Stimulated activated CD4-positive, alpha-beta T cell treated with anti-CD3 and anti-CD28 coated beads, TNF-alpha, amount 100 ng/mL, for 1 hour (primary cell): ENCODE measurements at regions not wholly inside any gene's neighbourhood (a gene's known extent, or its start where the extent isn't known, plus 50 kb on each side); places are given as distances from the start of the nearest gene placed in this dataset.
"Not testable (repeated sequence)": the region's sequence is repeated elsewhere in the genome, so short reads cannot be mapped to it uniquely, and the experiment has no call there.

Experiments used
- DNase-seq, 3 donors: peaks; one replicate each; pipeline ENCODE4 v3.0.0-alpha.2; 2020; ENCODE audit warnings: low read depth in 3 of 3, low spot score in 1 of 3

GRCh38 chr12:97983796-97984195 lies 521.2 kb downstream of the RMST start:
- DNase-seq, result no peak

GRCh38 chr12:97984436-97984835 lies 521.8 kb downstream of the RMST start:
- DNase-seq, result no peak

- DNase-seq, result no peak
Observed at GRCh38 chr12:97984974-97985580, 522.5 kb downstream of the RMST start.

- DNase-seq, result no peak
Observed at GRCh38 chr12:97985834-97986233, 523.2 kb downstream of the RMST start.

- DNase-seq, result not testable (repeated sequence)
Observed at GRCh38 chr12:97988588-97988987, 526.0 kb downstream of the RMST start.

GRCh38 chr12:97989366-97989940 lies 525.9 kb upstream of the TMPO start:
- no peak for DNase-seq

GRCh38 chr12:97994746-97995484 lies 520.5 kb upstream of the TMPO start:
- no peak for DNase-seq

- DNase-seq, result no peak
Observed at GRCh38 chr12:97995559-97995958, 519.8 kb upstream of the TMPO start.

- no peak for DNase-seq
Observed at GRCh38 chr12:98001430-98001829, 514.0 kb upstream of the TMPO start.

GRCh38 chr12:98002887-98003493 lies 512.4 kb upstream of the TMPO start:
- DNase-seq, result no peak

- DNase-seq, result no peak
Observed at GRCh38 chr12:98007963-98008362, 507.4 kb upstream of the TMPO start.

- no peak for DNase-seq
Observed at GRCh38 chr12:98013560-98013959, 501.8 kb upstream of the TMPO start.

- DNase-seq, result no peak
Observed at GRCh38 chr12:98018836-98019235, 496.6 kb upstream of the TMPO start.

- no peak for DNase-seq
Observed at GRCh38 chr12:98020376-98020775, 495.0 kb upstream of the TMPO start.

- no peak for DNase-seq
Observed at GRCh38 chr12:98022961-98023360, 492.4 kb upstream of the TMPO start.

GRCh38 chr12:98037401-98038140 lies 477.8 kb upstream of the TMPO start:
- no peak for DNase-seq

GRCh38 chr12:98042668-98043067 lies 472.7 kb upstream of the TMPO start:
- no peak for DNase-seq

- no peak for DNase-seq
Observed at GRCh38 chr12:98045395-98045794, 470.0 kb upstream of the TMPO start.

GRCh38 chr12:98048326-98048725 lies 467.1 kb upstream of the TMPO start:
- no peak for DNase-seq

- DNase-seq, result no peak
Observed at GRCh38 chr12:98053202-98053601, 462.2 kb upstream of the TMPO start.

- DNase-seq, result no peak
Observed at GRCh38 chr12:98057701-98058100, 457.7 kb upstream of the TMPO start.
